Neuronal stem cell (in vitro differentiated cells): ENCODE measurements at regions not wholly inside any gene's neighbourhood (a gene's known extent, or its start where the extent isn't known, plus 50 kb on each side); places are given as distances from the start of the nearest gene placed in this dataset.

Experiments used
- DNase-seq: peaks from one replicate; pipeline ENCODE4 v3.0.0-alpha.2; 2013; ENCODE audit warnings: low spot score
- H2AFZ ChIP-seq: one replicate; pipeline ENCODE4 v1.6.1; 2013; ENCODE audit warnings: mild to moderate bottlenecking, low read length, inconsistent platforms
- H2AK5ac ChIP-seq: 2 replicates; pipeline ENCODE4 v1.6.1; 2013; ENCODE audit warnings: low read depth, mild to moderate bottlenecking, inconsistent platforms, low read length, moderate library complexity, mixed read lengths
- H2BK120ac ChIP-seq: 2 replicates; pipeline ENCODE4 v1.6.1; 2013; ENCODE audit warnings: low read depth, mild to moderate bottlenecking, inconsistent platforms, low read length, moderate library complexity, mixed read lengths
- H2BK12ac ChIP-seq: one replicate; pipeline ENCODE4 v1.6.1; 2013; ENCODE audit warnings: low read length, inconsistent platforms
- H2BK15ac ChIP-seq: 2 replicates; pipeline ENCODE4 v1.6.1; 2013; ENCODE audit warnings: mild to moderate bottlenecking, low read length, inconsistent platforms, mixed read lengths
- H2BK5ac ChIP-seq: one replicate; pipeline ENCODE4 v1.6.1; 2013; ENCODE audit warnings: inconsistent platforms, mild to moderate bottlenecking, low read length, moderate library complexity
- H3K14ac ChIP-seq: one replicate; pipeline ENCODE4 v1.6.1; 2013; ENCODE audit warnings: low read length, inconsistent platforms
- H3K18ac ChIP-seq: 2 replicates; pipeline ENCODE4 v1.6.1; 2013; ENCODE audit warnings: low read length, inconsistent platforms
- H3K23ac ChIP-seq: 2 replicates; pipeline ENCODE4 v1.6.1; 2013; ENCODE audit warnings: low read depth, mild to moderate bottlenecking, mixed read lengths, low read length, inconsistent platforms; ENCODE audit not compliant: poor library complexity
- H3K27ac ChIP-seq: replicated peaks from 3 replicates; pipeline ENCODE4 v1.5.1; 2013; ENCODE audit warnings: low read length, inconsistent platforms
- H3K27me3 ChIP-seq, 3 experiments: 2 replicates each; pipeline ENCODE4 v1.6.1; 2013; ENCODE audit warnings: low read length in 3 of 3, mild to moderate bottlenecking in 2 of 3, inconsistent platforms in 1 of 3, low read depth in 1 of 3, mixed read lengths in 1 of 3, moderate library complexity in 1 of 3; ENCODE audit not compliant: control insufficient read depth in 3 of 3, insufficient read depth in 3 of 3
- H3K36me3 ChIP-seq, 2 donors: replicated peaks in 1 of 2; 2 replicates each; pipeline ENCODE4 v1.6.1; 2013; ENCODE audit warnings: low read length in 2 of 2; ENCODE audit not compliant: control insufficient read depth in 2 of 2, insufficient read depth in 2 of 2
- H3K4ac ChIP-seq: 2 replicates; pipeline ENCODE4 v1.6.1; 2013; ENCODE audit warnings: inconsistent platforms, mild to moderate bottlenecking, low read length, moderate library complexity
- H3K4me1 ChIP-seq, 2 donors: 1 replicate in 1 of 2; 2 replicates in 1 of 2; pipeline ENCODE4 v1.6.1; 2013; ENCODE audit warnings: low read length in 2 of 2, low read depth in 1 of 2; ENCODE audit not compliant: control insufficient read depth in 2 of 2, insufficient read depth in 1 of 2
- H3K4me2 ChIP-seq: one replicate; pipeline ENCODE4 v1.6.1; 2013; ENCODE audit warnings: mild to moderate bottlenecking, low read length, inconsistent platforms; ENCODE audit not compliant: insufficient read depth, poor library complexity, severe bottlenecking
- H3K4me3 ChIP-seq, 2 donors: 2 replicates each; pipeline ENCODE4 v1.5.1; 2013; ENCODE audit warnings: low read length in 2 of 2, mild to moderate bottlenecking in 2 of 2, inconsistent platforms in 1 of 2, moderate library complexity in 1 of 2
- H3K79me1 ChIP-seq: one replicate; pipeline ENCODE4 v1.6.1; 2013; ENCODE audit warnings: low read depth, mild to moderate bottlenecking, inconsistent platforms, low read length, moderate library complexity
- H3K9ac ChIP-seq: one replicate; pipeline ENCODE4 v1.6.1; 2013; ENCODE audit warnings: mild to moderate bottlenecking, low read depth, low read length, inconsistent platforms; ENCODE audit not compliant: poor library complexity
- H3K9me3 ChIP-seq, 2 donors: replicated peaks in 1 of 2; 2 replicates each; pipeline versions ENCODE3 to v1.6.1; 2013; ENCODE audit warnings: low read length in 2 of 2, mild to moderate bottlenecking in 2 of 2, inconsistent platforms in 1 of 2, low read depth in 1 of 2, mixed read lengths in 1 of 2, moderate library complexity in 1 of 2; ENCODE audit not compliant: control insufficient read depth in 2 of 2, insufficient read depth in 1 of 2
- H4K8ac ChIP-seq: one replicate; pipeline ENCODE4 v1.6.1; 2013; ENCODE audit warnings: low read depth, mild to moderate bottlenecking, inconsistent platforms, low read length, moderate library complexity
- H4K91ac ChIP-seq: one replicate; pipeline ENCODE4 v1.6.1; 2013; ENCODE audit warnings: low read length, low read depth, mild to moderate bottlenecking, inconsistent platforms; ENCODE audit not compliant: poor library complexity
- WGBS, 2 donors: extraction: QIAGEN DNeasy Blood & Tissue Kit; methylation state at CpG; one replicate each; pipeline ENCODE4 v1.1.7; 2013; ENCODE audit warnings: missing lambda C conversion rate in 2 of 2, mixed read lengths in 1 of 2; ENCODE audit not compliant: insufficient read length in 2 of 2, insufficient replicate concordance in 1 of 2; ENCODE audit errors: extremely low coverage in 2 of 2; 5-methylcytosine and 5-hydroxymethylcytosine counted together

- Histone ChIP-seq H3K79me1 (no peaks in the 10 kb centered on the region), H2BK12ac (no peak overlapping the region), H3K27ac (no peak overlapping the region), H3K9me3 (no peaks in the 10 kb centered on the region), H3K4me3 (peak overlapping the region in 1 of 2 donors; percentile 46), H4K8ac (no peak overlapping the region), H2BK120ac (no peak overlapping the region), H3K9ac (no peak overlapping the region), H4K91ac (no peak overlapping the region), H3K14ac (no peak overlapping the region), H3K27me3 (peaks cover 0 to 3% (median 0%) of the 10 kb centered on the region in 3 experiments), H3K18ac (no peak overlapping the region), H2AK5ac (no peak overlapping the region), H3K36me3 (no peaks in the 10 kb centered on the region), H2BK5ac (no peak overlapping the region), H3K4ac (no peak overlapping the region), H3K4me1 (peaks cover 0 to 3% of the 10 kb centered on the region in 2 donors), H2BK15ac (no peak overlapping the region), H3K4me2 (no peak overlapping the region), H3K23ac (no peak overlapping the region), H2AFZ (no peak overlapping the region)
- DNase-seq: no peak
- 100% methylated on average over 1 of the region's 14 CpGs; no CpG with 5 or more reads in 1 of the 2 donors for WGBS, 2 donors
These were observed 86.7 kb downstream of the CCDC185 start for GRCh38 chr1:223479718-223480425.

GRCh38 chr1:223482132-223482531 is 88.9 kb downstream of the CCDC185 start:
- no peaks in the 10 kb centered on the region for H3K27me3 ChIP-seq
- no peak overlapping the region for H4K91ac ChIP-seq
- H2BK5ac ChIP-seq: no peak overlapping the region
- no peak overlapping the region for H2AFZ ChIP-seq
- H3K4me3 ChIP-seq: no peak overlapping the region
- no peak overlapping the region for H2BK12ac ChIP-seq
- H3K4me1 ChIP-seq: peaks cover 0 to 3% of the 10 kb centered on the region in 2 donors
- H3K27ac ChIP-seq: no peak overlapping the region
- H3K23ac ChIP-seq: no peak overlapping the region
- H2AK5ac ChIP-seq: no peak overlapping the region
- no peaks in the 10 kb centered on the region for H3K9me3 ChIP-seq
- no peak overlapping the region for H4K8ac ChIP-seq
- no peaks in the 10 kb centered on the region for H3K79me1 ChIP-seq
- H3K9ac ChIP-seq: no peak overlapping the region
- H3K18ac ChIP-seq: no peak overlapping the region
- H3K4me2 ChIP-seq: no peak overlapping the region
- DNase-seq: no peak
- no peak overlapping the region for H3K14ac ChIP-seq
- no peaks in the 10 kb centered on the region for H3K36me3 ChIP-seq
- H3K4ac ChIP-seq: no peak overlapping the region
- H2BK15ac ChIP-seq: no peak overlapping the region
- H2BK120ac ChIP-seq: no peak overlapping the region

GRCh38 chr1:223482766-223483165 is 89.6 kb downstream of the CCDC185 start:
- Histone ChIP-seq H3K9ac (no peak overlapping the region), H3K4me2 (no peak overlapping the region), H3K14ac (no peak overlapping the region), H3K79me1 (no peaks in the 10 kb centered on the region), H3K4me1 (peaks cover 0 to 7% of the 10 kb centered on the region in 2 donors), H2BK5ac (no peak overlapping the region), H3K4me3 (no peak overlapping the region), H2BK15ac (no peak overlapping the region), H4K8ac (no peak overlapping the region), H3K27me3 (no peaks in the 10 kb centered on the region), H3K23ac (no peak overlapping the region), H4K91ac (no peak overlapping the region), H3K36me3 (no peaks in the 10 kb centered on the region), H2BK120ac (no peak overlapping the region), H2AK5ac (no peak overlapping the region), H3K18ac (no peak overlapping the region), H3K4ac (no peak overlapping the region), H3K9me3 (no peaks in the 10 kb centered on the region), H3K27ac (no peak overlapping the region), H2BK12ac (no peak overlapping the region), H2AFZ (no peak overlapping the region)
- no peak for DNase-seq
- WGBS, 2 donors: no CpG with 5 or more reads among the region's 5 CpGs

- no peak overlapping the region for H3K27ac ChIP-seq
These were observed 90.3 kb downstream of the CCDC185 start for GRCh38 chr1:223483511-223483910.

More at GRCh38 chr1:223483511-223483910, 90.3 kb downstream of the CCDC185 start:
- WGBS, 2 donors: no CpG with 5 or more reads among the region's 5 CpGs
- no peak overlapping the region for H2BK15ac ChIP-seq
- H2AFZ ChIP-seq: no peak overlapping the region
- no peak overlapping the region for H3K4ac ChIP-seq
- no peaks in the 10 kb centered on the region for H3K27me3 ChIP-seq
- no peak overlapping the region for H4K91ac ChIP-seq
- H3K9me3 ChIP-seq: no peaks in the 10 kb centered on the region
- H3K4me3 ChIP-seq: no peak overlapping the region
- H3K4me2 ChIP-seq: no peak overlapping the region
- H3K14ac ChIP-seq: no peak overlapping the region
- H3K79me1 ChIP-seq: no peaks in the 10 kb centered on the region
- no peak overlapping the region for H2AK5ac ChIP-seq
- H3K18ac ChIP-seq: no peak overlapping the region
- no peak overlapping the region for H2BK120ac ChIP-seq
- no peak overlapping the region for H3K23ac ChIP-seq
- no peaks in the 10 kb centered on the region for H3K36me3 ChIP-seq
- H4K8ac ChIP-seq: no peak overlapping the region
- no peak overlapping the region for H2BK12ac ChIP-seq
- H3K4me1 ChIP-seq: peaks cover 0 to 8% of the 10 kb centered on the region in 2 donors
- DNase-seq: no peak
- H2BK5ac ChIP-seq: no peak overlapping the region
- no peak overlapping the region for H3K9ac ChIP-seq
